Naive B cell (primary cell): ENCODE measurements at regions not wholly inside any gene's neighbourhood (a gene's known extent, or its start where the extent isn't known, plus 50 kb on each side); places are given as distances from the start of the nearest gene placed in this dataset.
"Not testable (repeated sequence)": the region's sequence is repeated elsewhere in the genome, so short reads cannot be mapped to it uniquely, and the experiment has no call there.

ENCODE experiments used
- ATAC-seq, 2 donors: fragments of 150-1000 bp; cut with Tn5 transposase; 2 replicates each; pipeline ENCODE4 v1.10.0; 2021; ENCODE audit warnings: low read depth in 2 of 2, mild to moderate bottlenecking in 2 of 2, moderate library complexity in 2 of 2
- DNase-seq: peaks from one replicate; pipeline ENCODE4 v3.0.0; 2022
- H3K27ac Mint-ChIP-seq, 6 donors: one replicate each; pipeline ENCODE4 v1.8.0; 2020 to 2022; ENCODE audit warnings: mild to moderate bottlenecking in 6 of 6, mixed read lengths in 6 of 6, moderate library complexity in 5 of 6, inconsistent platforms in 2 of 6
- H3K27me3 Mint-ChIP-seq, 3 donors: one replicate each; pipeline ENCODE4 v1.8.0; 2021 to 2022; ENCODE audit warnings: mixed read lengths in 3 of 3, mild to moderate bottlenecking in 1 of 3
- H3K36me3 Mint-ChIP-seq, 2 donors: one replicate each; pipeline ENCODE4 v1.8.0; 2020 to 2022; ENCODE audit warnings: mixed read lengths in 2 of 2, inconsistent platforms in 1 of 2, mild to moderate bottlenecking in 1 of 2
- H3K4me1 Mint-ChIP-seq, 3 donors: one replicate each; pipeline ENCODE4 v1.8.0; 2020 to 2022; ENCODE audit warnings: mixed read lengths in 3 of 3, inconsistent platforms in 1 of 3, mild to moderate bottlenecking in 1 of 3, moderate library complexity in 1 of 3
- H3K4me3 Mint-ChIP-seq, 8 donors: one replicate each; pipeline ENCODE4 v1.8.0; 2020 to 2022; ENCODE audit warnings: mild to moderate bottlenecking in 8 of 8, mixed read lengths in 8 of 8, moderate library complexity in 8 of 8, inconsistent platforms in 2 of 8
- H3K9me3 Mint-ChIP-seq, 7 donors: one replicate each; pipeline ENCODE4 v1.8.0; 2020 to 2022; ENCODE audit warnings: mixed read lengths in 7 of 7, mild to moderate bottlenecking in 5 of 7, inconsistent platforms in 2 of 7, moderate library complexity in 1 of 7

GRCh38 chr9:108264093-108264492, 591.7 kb downstream of the ACTL7B start:
- H3K9me3 Mint-ChIP-seq: no peaks in the 10 kb centered on the region
- no peak overlapping the region for H3K27ac Mint-ChIP-seq
- peaks cover 6 to 14% (median 14%) of the 10 kb centered on the region in 3 donors for H3K27me3 Mint-ChIP-seq
- no peaks in the 10 kb centered on the region for H3K4me1 Mint-ChIP-seq
- no peaks in the 10 kb centered on the region for H3K36me3 Mint-ChIP-seq
- ATAC-seq (no peak), DNase-seq (no peak)
- H3K4me3 Mint-ChIP-seq: no peak overlapping the region

GRCh38 chr9:108262836-108263235, 593.0 kb downstream of the ACTL7B start:
- Mint-ChIP-seq H3K4me3 (no peak overlapping the region), H3K27ac (no peak overlapping the region), H3K9me3 (no peaks in the 10 kb centered on the region), H3K4me1 (no peaks in the 10 kb centered on the region), H3K36me3 (no peaks in the 10 kb centered on the region), H3K27me3 (peaks cover 6 to 10% (median 8%) of the 10 kb centered on the region in 3 donors)
- DNase-seq (no peak), ATAC-seq (no peak)

GRCh38 chr9:108259917-108260675, 595.7 kb downstream of the ACTL7B start:
- no peaks in the 10 kb centered on the region for H3K4me1 Mint-ChIP-seq
- ATAC-seq (no peak), DNase-seq (no peak)
- H3K27ac Mint-ChIP-seq: no peak overlapping the region
- peaks cover 0 to 10% (median 5%) of the 10 kb centered on the region in 3 donors for H3K27me3 Mint-ChIP-seq
- no peaks in the 10 kb centered on the region for H3K9me3 Mint-ChIP-seq
- H3K4me3 Mint-ChIP-seq: no peak overlapping the region
- no peaks in the 10 kb centered on the region for H3K36me3 Mint-ChIP-seq

GRCh38 chr9:108258640-108259039, 597.1 kb downstream of the ACTL7B start:
- no peak overlapping the region for H3K27ac Mint-ChIP-seq
- no peak overlapping the region for H3K4me3 Mint-ChIP-seq
- ATAC-seq: no peak
- H3K9me3 Mint-ChIP-seq: no peaks in the 10 kb centered on the region
- H3K27me3 Mint-ChIP-seq: peaks cover 5 to 10% (median 10%) of the 10 kb centered on the region in 3 donors
- no peaks in the 10 kb centered on the region for H3K4me1 Mint-ChIP-seq
- no peak for DNase-seq
- no peaks in the 10 kb centered on the region for H3K36me3 Mint-ChIP-seq

GRCh38 chr9:108257382-108257781, 598.4 kb downstream of the ACTL7B start:
- DNase-seq (no peak), ATAC-seq (no peak)
- Mint-ChIP-seq H3K27ac (no peak overlapping the region), H3K4me1 (no peaks in the 10 kb centered on the region), H3K4me3 (no peak overlapping the region), H3K27me3 (peaks cover 10 to 12% (median 10%) of the 10 kb centered on the region in 3 donors), H3K36me3 (no peaks in the 10 kb centered on the region), H3K9me3 (no peaks in the 10 kb centered on the region)

- Mint-ChIP-seq H3K27me3 (peaks cover 0 to 12% (median 10%) of the 10 kb centered on the region in 3 donors), H3K4me1 (no peaks in the 10 kb centered on the region), H3K36me3 (peaks cover 0 to 4% of the 10 kb centered on the region in 2 donors), H3K4me3 (no peak overlapping the region), H3K27ac (no peak overlapping the region), H3K9me3 (no peaks in the 10 kb centered on the region)
- ATAC-seq (no peak), DNase-seq (no peak)
Measured at GRCh38 chr9:108254236-108254635, 601.5 kb downstream of the ACTL7B start.

- not testable (repeated sequence) for ATAC-seq, H3K4me1 Mint-ChIP-seq, H3K4me3 Mint-ChIP-seq, H3K36me3 Mint-ChIP-seq, DNase-seq, H3K9me3 Mint-ChIP-seq, H3K27ac Mint-ChIP-seq, H3K27me3 Mint-ChIP-seq
Measured at GRCh38 chr9:108247391-108247790, 608.4 kb downstream of the ACTL7B start.

GRCh38 chr9:108245901-108246300, 609.9 kb downstream of the ACTL7B start:
- no peak for ATAC-seq
- Mint-ChIP-seq H3K9me3 (no peaks in the 10 kb centered on the region), H3K27ac (no peak overlapping the region), H3K4me1 (no peaks in the 10 kb centered on the region), H3K27me3 (no peaks in the 10 kb centered on the region), H3K4me3 (no peak overlapping the region), H3K36me3 (no peaks in the 10 kb centered on the region)
- DNase-seq: no peak

GRCh38 chr9:108245331-108245730, 610.5 kb downstream of the ACTL7B start:
- H3K4me3 Mint-ChIP-seq: no peak overlapping the region
- no peak overlapping the region for H3K27ac Mint-ChIP-seq
- no peaks in the 10 kb centered on the region for H3K36me3 Mint-ChIP-seq
- no peak for DNase-seq
- no peaks in the 10 kb centered on the region for H3K4me1 Mint-ChIP-seq
- no peak for ATAC-seq
- H3K9me3 Mint-ChIP-seq: no peaks in the 10 kb centered on the region
- no peaks in the 10 kb centered on the region for H3K27me3 Mint-ChIP-seq

- Mint-ChIP-seq H3K36me3 (no peaks in the 10 kb centered on the region), H3K27me3 (no peaks in the 10 kb centered on the region), H3K4me1 (no peaks in the 10 kb centered on the region), H3K9me3 (no peaks in the 10 kb centered on the region), H3K4me3 (no peak overlapping the region), H3K27ac (no peak overlapping the region)
- ATAC-seq (no peak), DNase-seq (no peak)
Measured at GRCh38 chr9:108244686-108245085, 611.1 kb downstream of the ACTL7B start.

- H3K27me3 Mint-ChIP-seq: no peaks in the 10 kb centered on the region
- no peaks in the 10 kb centered on the region for H3K36me3 Mint-ChIP-seq
- no peaks in the 10 kb centered on the region for H3K4me1 Mint-ChIP-seq
- no peak overlapping the region for H3K27ac Mint-ChIP-seq
- DNase-seq: no peak
- no peak overlapping the region for H3K4me3 Mint-ChIP-seq
- no peak for ATAC-seq
- peaks cover 0 to 4% (median 0%) of the 10 kb centered on the region in 7 donors for H3K9me3 Mint-ChIP-seq
Measured at GRCh38 chr9:108241384-108242073, 614.3 kb downstream of the ACTL7B start.

GRCh38 chr9:108239696-108240321, 616.0 kb downstream of the ACTL7B start:
- H3K4me1 Mint-ChIP-seq: no peaks in the 10 kb centered on the region
- DNase-seq: no peak
- H3K27ac Mint-ChIP-seq: no peak overlapping the region
- ATAC-seq: no peak
- H3K4me3 Mint-ChIP-seq: no peak overlapping the region
- H3K27me3 Mint-ChIP-seq: peaks cover 0 to 4% (median 0%) of the 10 kb centered on the region in 3 donors
- no peaks in the 10 kb centered on the region for H3K36me3 Mint-ChIP-seq
- peaks cover 0 to 4% (median 2%) of the 10 kb centered on the region in 7 donors for H3K9me3 Mint-ChIP-seq

GRCh38 chr9:108235609-108236008, 620.2 kb downstream of the ACTL7B start:
- H3K4me3 Mint-ChIP-seq: no peak overlapping the region
- H3K4me1 Mint-ChIP-seq: no peaks in the 10 kb centered on the region
- no peaks in the 10 kb centered on the region for H3K36me3 Mint-ChIP-seq
- no peak for DNase-seq
- peaks cover 0 to 10% (median 8%) of the 10 kb centered on the region in 3 donors for H3K27me3 Mint-ChIP-seq
- peaks cover 0 to 5% (median 2%) of the 10 kb centered on the region in 7 donors for H3K9me3 Mint-ChIP-seq
- ATAC-seq: no peak
- no peak overlapping the region for H3K27ac Mint-ChIP-seq

GRCh38 chr9:108234811-108235210, 621.0 kb downstream of the ACTL7B start:
- H3K27me3 Mint-ChIP-seq: peaks cover 0 to 12% (median 8%) of the 10 kb centered on the region in 3 donors
- H3K9me3 Mint-ChIP-seq: peaks cover 0 to 10% (median 7%) of the 10 kb centered on the region in 7 donors
- no peak overlapping the region for H3K4me3 Mint-ChIP-seq
- no peaks in the 10 kb centered on the region for H3K4me1 Mint-ChIP-seq
- ATAC-seq (no peak), DNase-seq (no peak)
- H3K36me3 Mint-ChIP-seq: peaks cover 0 to 2% of the 10 kb centered on the region in 2 donors
- H3K27ac Mint-ChIP-seq: no peak overlapping the region
